H1 (cell line): ENCODE measurements at regions not wholly inside any gene's neighbourhood (a gene's known extent, or its start where the extent isn't known, plus 50 kb on each side); places are given as distances from the start of the nearest gene placed in this dataset.

Experiments used
- ATF3 ChIP-seq: IDR thresholded peaks from 2 replicates; pipeline ENCODE4 v1.6.1; 2011; ENCODE audit warnings: low read depth, mild to moderate bottlenecking, low read length; ENCODE audit not compliant: insufficient read depth
- CHD7 ChIP-seq: fragments of 300-600 bp; sonication (generic); IDR thresholded peaks from 2 replicates; pipeline ENCODE4 v1.7.1; 2012; ENCODE audit warnings: low read length, moderate library complexity, mild to moderate bottlenecking, inconsistent platforms; ENCODE audit not compliant: insufficient replicate concordance
- CTBP2 ChIP-seq: IDR thresholded peaks from 2 replicates; pipeline ENCODE4 v1.7.0; 2011; ENCODE audit warnings: borderline replicate concordance, mild to moderate bottlenecking, moderate library complexity, mixed read lengths, low read length; ENCODE audit not compliant: insufficient read depth, insufficient read length
- CTCF ChIP-seq, 3 experiments: IDR thresholded peaks; 1 replicate in 2 of 3; 2 replicates in 1 of 3; pipeline versions ENCODE4 v1.5.1 to v1.6.1; 2011; ENCODE audit warnings: low read length in 3 of 3, mild to moderate bottlenecking in 3 of 3, inconsistent platforms in 2 of 3, low read depth in 1 of 3, moderate library complexity in 1 of 3; ENCODE audit not compliant: insufficient read depth in 1 of 3; ENCODE audit errors: control extremely low read depth in 1 of 3
- JUND ChIP-seq: IDR thresholded peaks from 2 replicates; pipeline ENCODE4 v1.6.1; 2011; ENCODE audit warnings: mild to moderate bottlenecking, improper control_type of control experiment, low read length
- NANOG ChIP-seq: IDR thresholded peaks from 2 replicates; pipeline ENCODE4 v1.6.1; 2011; ENCODE audit warnings: low read length, low read depth, mild to moderate bottlenecking, inconsistent platforms; ENCODE audit not compliant: insufficient read depth, poor library complexity, severe bottlenecking
- POLR2AphosphoS5 ChIP-seq: IDR thresholded peaks from 2 replicates; pipeline ENCODE4 v1.6.1; 2011; ENCODE audit warnings: low read depth, low read length
- TAF1 ChIP-seq: IDR thresholded peaks from 2 replicates; pipeline ENCODE4 v1.6.1; 2011; ENCODE audit warnings: mild to moderate bottlenecking, low read depth, low read length

- TF ChIP-seq CHD7, result no peak
- no peak for TF ChIP-seq CTCF (IDR thresholded peaks at IDR 0.05; ENCODE audit: control extremely low read depth in 1 of 3, insufficient read depth in 1 of 3, low read depth in 1 of 3, low read length in 3 of 3)
- TF ChIP-seq POLR2AphosphoS5, result no peak
- TF ChIP-seq ATF3, result no peak
- TF ChIP-seq CTBP2, result no peak
- TF ChIP-seq TAF1, result no peak
- no peak for TF ChIP-seq NANOG
- TF ChIP-seq JUND, result no peak
Observed at GRCh38 chr4:157911662-157912061, 261.2 kb downstream of the GASK1B start (continued).
